ENCODE measurements at regions not wholly inside any gene's neighbourhood (a gene's known extent, or its start where the extent isn't known, plus 50 kb on each side); places are given as distances from the start of the nearest gene placed in this dataset.
A peak's percentile ranks its signal among the peaks of the same experiment; 100 is the strongest.

DNA sequence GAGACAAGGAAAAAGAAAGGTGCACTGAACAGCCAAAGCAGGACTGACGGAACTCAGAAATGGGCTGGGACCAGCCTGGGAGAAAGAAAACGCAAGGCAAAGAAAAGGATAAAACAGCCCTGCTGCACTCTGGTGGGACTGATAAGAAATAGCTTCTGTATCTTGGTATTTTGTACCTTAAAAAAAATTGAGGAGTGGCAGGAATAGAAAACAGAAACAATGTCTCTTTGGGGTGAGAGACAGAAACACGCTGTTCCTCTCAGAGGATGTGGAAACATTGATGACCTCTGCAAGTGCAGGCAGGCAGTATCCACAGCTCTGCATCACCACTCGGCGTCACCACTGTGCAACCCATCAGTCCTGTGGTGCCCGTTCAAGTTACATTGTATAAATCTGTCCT is 152.5 kb upstream of the SPRY1 start:
- no peaks in the 10 kb centered on the region for H3K9me3 ChIP-seq
- intact Hi-C loops (cut with DNase I; ENCODE audit: low total_unique reads) (no loop called here), in situ Hi-C loops (cut with MboI; ENCODE audit: low pct_ligation_motif_present in 1 of 4, low pct_unique_long_range_greater_than_20kb in 1 of 4, low sequenced_read_pairs in 3 of 4) (no loop called here)
- no peak overlapping the region for H3K27ac ChIP-seq
- no peak overlapping the region for H3K4me3 ChIP-seq
- H3K4me1 ChIP-seq = peaks cover 0 to 10% (median 3%) of the 10 kb centered on the region in 4 donors
- DNase-seq = peak; percentile 20
- H3K27me3 ChIP-seq = no peaks in the 10 kb centered on the region
- TF ChIP-seq POLR2AphosphoS5 (IDR thresholded peaks at IDR 0.05) (no peak), EP300 (IDR thresholded peaks at IDR 0.05; ENCODE audit: low read depth) (no peak), POLR2A (IDR thresholded peaks at IDR 0.05) (no peak)
- TF ChIP-seq, protein P1, sequence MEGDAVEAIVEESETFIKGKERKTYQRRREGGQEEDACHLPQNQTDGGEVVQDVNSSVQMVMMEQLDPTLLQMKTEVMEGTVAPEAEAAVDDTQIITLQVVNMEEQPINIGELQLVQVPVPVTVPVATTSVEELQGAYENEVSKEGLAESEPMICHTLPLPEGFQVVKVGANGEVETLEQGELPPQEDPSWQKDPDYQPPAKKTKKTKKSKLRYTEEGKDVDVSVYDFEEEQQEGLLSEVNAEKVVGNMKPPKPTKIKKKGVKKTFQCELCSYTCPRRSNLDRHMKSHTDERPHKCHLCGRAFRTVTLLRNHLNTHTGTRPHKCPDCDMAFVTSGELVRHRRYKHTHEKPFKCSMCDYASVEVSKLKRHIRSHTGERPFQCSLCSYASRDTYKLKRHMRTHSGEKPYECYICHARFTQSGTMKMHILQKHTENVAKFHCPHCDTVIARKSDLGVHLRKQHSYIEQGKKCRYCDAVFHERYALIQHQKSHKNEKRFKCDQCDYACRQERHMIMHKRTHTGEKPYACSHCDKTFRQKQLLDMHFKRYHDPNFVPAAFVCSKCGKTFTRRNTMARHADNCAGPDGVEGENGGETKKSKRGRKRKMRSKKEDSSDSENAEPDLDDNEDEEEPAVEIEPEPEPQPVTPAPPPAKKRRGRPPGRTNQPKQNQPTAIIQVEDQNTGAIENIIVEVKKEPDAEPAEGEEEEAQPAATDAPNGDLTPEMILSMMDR (IDR thresholded peaks at IDR 0.05) = no peak
- 50 to 64% methylated on average over 6 of the region's 6 CpGs for WGBS, 2 donors (ENCODE audit: low coverage in 1 of 2)
- H3K36me3 ChIP-seq = no peaks in the 10 kb centered on the region

DNA sequence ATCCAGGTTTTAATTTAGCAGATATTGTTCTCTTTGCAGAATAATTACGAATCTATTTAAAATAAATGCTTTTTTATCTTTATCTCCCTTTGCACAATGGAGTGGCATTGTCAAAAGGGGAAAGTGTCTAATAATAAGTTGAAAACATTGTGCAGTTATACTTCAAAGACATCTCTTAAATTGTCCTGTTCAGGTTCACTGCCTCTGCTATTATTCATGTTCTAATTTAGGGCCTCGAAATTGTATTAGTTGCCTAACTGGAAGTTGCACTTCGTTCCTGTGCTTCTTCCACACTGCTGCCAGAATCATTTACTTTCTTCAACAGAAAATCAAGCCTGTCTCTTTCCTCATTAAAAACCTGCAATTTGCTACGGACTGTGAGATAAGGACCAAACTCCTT is 150.5 kb upstream of the SPRY1 start:
- in situ Hi-C loops (cut with MboI; ENCODE audit: low pct_ligation_motif_present in 1 of 4, low pct_unique_long_range_greater_than_20kb in 1 of 4, low sequenced_read_pairs in 3 of 4) = no loop called here
- WGBS, 2 donors (ENCODE audit: low coverage in 1 of 2) = 74 to 87% methylated on average over 4 of the region's 4 CpGs
- TF ChIP-seq POLR2A (IDR thresholded peaks at IDR 0.05) = no peak
- no peak for TF ChIP-seq EP300 (IDR thresholded peaks at IDR 0.05; ENCODE audit: low read depth)
- TF ChIP-seq POLR2AphosphoS5 (IDR thresholded peaks at IDR 0.05) = peak in 1 of 3 donors; percentile 28
- TF ChIP-seq, protein P1 (IDR thresholded peaks at IDR 0.05) = no peak
- H3K9me3 ChIP-seq = no peaks in the 10 kb centered on the region
- H3K4me1 ChIP-seq = peaks cover 0 to 20% (median 9%) of the 10 kb centered on the region in 4 donors
- H3K36me3 ChIP-seq = no peaks in the 10 kb centered on the region
- peak overlapping the region in 1 of 4 donors; percentile 7 for H3K27ac ChIP-seq
- H3K4me3 ChIP-seq = no peak overlapping the region
- intact Hi-C loops (cut with DNase I; ENCODE audit: low total_unique reads) = no loop called here
- no peak for DNase-seq
- H3K27me3 ChIP-seq = no peaks in the 10 kb centered on the region

DNA sequence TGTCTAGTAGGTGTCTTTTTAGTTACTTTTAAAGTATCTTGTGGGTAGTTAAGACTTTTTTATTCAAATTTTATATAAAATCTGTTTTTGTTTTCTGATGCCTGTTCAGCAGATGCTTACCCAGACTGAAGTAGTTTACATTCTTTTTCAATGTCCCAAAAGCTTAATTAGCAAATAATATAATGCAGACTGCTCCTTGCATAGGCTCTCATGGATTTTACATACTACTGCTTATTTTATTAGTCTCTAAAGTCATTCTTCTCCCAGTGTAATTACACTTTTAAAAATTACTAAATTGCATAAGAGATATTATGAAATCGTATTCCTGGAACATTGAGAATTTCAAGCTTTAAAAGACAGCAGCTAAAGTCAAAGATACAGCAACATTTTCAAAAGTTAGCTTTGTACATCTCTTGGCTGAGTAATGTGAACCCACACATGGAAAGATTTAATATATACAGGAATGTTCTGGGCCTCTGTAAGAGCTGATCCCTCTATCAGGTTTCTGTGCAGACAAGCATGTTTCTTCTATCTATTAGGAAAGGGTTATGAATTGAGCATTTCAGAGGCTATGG is 148.4 kb upstream of the SPRY1 start:
- Histone ChIP-seq H3K4me3 (no peak overlapping the region), H3K27ac (no peak overlapping the region), H3K27me3 (no peaks in the 10 kb centered on the region), H3K4me1 (peaks cover 0 to 20% (median 9%) of the 10 kb centered on the region in 4 donors), H3K36me3 (no peaks in the 10 kb centered on the region), H3K9me3 (no peaks in the 10 kb centered on the region)
- no peak for DNase-seq
- in situ Hi-C loops (cut with MboI; ENCODE audit: low pct_ligation_motif_present in 1 of 4, low pct_unique_long_range_greater_than_20kb in 1 of 4, low sequenced_read_pairs in 3 of 4) = no loop called here
- TF ChIP-seq EP300 (IDR thresholded peaks at IDR 0.05; ENCODE audit: low read depth) (no peak), POLR2A (IDR thresholded peaks at IDR 0.05) (no peak), POLR2AphosphoS5 (IDR thresholded peaks at IDR 0.05) (no peak)
- TF ChIP-seq, protein P1 (IDR thresholded peaks at IDR 0.05) = no peak
- intact Hi-C loops (cut with DNase I; ENCODE audit: low total_unique reads) = no loop called here
- WGBS, 2 donors (ENCODE audit: low coverage in 1 of 2) = 61 to 90% methylated on average over 1 of the region's 1 CpG

DNA sequence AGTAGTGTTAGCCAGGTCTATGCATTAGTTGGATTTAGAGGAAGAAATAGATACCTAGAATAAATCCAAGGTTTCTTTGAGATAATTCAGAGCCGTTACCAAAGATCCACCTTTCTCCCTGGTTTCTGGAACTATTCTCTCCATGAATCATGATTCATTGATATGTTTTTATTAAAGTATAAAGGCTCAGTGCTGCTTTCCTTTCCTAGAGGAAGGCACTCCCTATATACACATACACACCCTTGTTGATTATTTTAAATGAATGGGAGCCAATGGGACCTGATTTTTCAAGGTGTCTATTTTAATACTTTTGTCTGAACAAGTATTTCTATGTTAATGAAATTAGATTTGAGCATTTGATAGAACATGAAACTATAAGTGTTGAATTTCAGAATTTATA is 146.8 kb upstream of the SPRY1 start:
- Histone ChIP-seq H3K27me3 (no peaks in the 10 kb centered on the region), H3K4me3 (no peak overlapping the region), H3K4me1 (peaks cover 0 to 20% (median 7%) of the 10 kb centered on the region in 4 donors), H3K27ac (no peak overlapping the region), H3K9me3 (no peaks in the 10 kb centered on the region), H3K36me3 (no peaks in the 10 kb centered on the region)
- no peak for DNase-seq
- TF ChIP-seq, protein P1 (IDR thresholded peaks at IDR 0.05) = no peak
- no peak for TF ChIP-seq EP300 (IDR thresholded peaks at IDR 0.05; ENCODE audit: low read depth)
- no peak for TF ChIP-seq POLR2A (IDR thresholded peaks at IDR 0.05)
- no peak for TF ChIP-seq POLR2AphosphoS5 (IDR thresholded peaks at IDR 0.05)
- 57 to 66% methylated on average over 1 of the region's 1 CpG for WGBS, 2 donors (ENCODE audit: low coverage in 1 of 2)
- in situ Hi-C loops (cut with MboI; ENCODE audit: low pct_ligation_motif_present in 1 of 4, low pct_unique_long_range_greater_than_20kb in 1 of 4, low sequenced_read_pairs in 3 of 4) = no loop called here
- intact Hi-C loops (cut with DNase I; ENCODE audit: low total_unique reads) = no loop called here
